NCI-H2196 treated with DMSO at 0.1 percent for 48 hours (cell line): ENCODE measurements at regions not wholly inside any gene's neighbourhood (a gene's known extent, or its start where the extent isn't known, plus 50 kb on each side); places are given as distances from the start of the nearest gene placed in this dataset.
"Not testable (repeated sequence)": the region's sequence is repeated elsewhere in the genome, so short reads cannot be mapped to it uniquely, and the experiment has no call there.

Source experiments
- DNase-seq: peaks from one replicate; lab custom pipeline; 2025; ENCODE audit not compliant: unreplicated experiment; lab: John Stamatoyannopoulos, UW

DNA sequence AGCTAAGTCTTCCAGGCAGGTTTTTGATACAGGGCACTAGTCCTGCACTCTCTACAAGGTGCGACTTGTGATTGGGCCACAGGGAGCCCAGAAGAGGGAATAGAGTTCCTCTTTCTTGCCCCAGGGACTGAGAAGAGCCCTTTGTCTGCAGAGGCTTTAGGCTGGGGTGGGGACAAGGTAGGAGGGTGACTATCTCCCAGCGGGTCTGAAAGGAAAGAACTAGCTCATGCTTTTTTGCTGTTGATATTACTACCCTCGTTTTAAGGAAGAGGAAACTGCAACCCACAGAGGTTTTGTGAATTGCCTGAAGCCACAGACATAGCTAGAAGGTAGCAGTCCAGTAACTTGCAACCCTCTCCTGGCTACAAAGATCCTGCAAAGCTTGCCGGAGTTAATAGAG is 615.2 kb downstream of the MATN1 start:
- DNase-seq: no peak

DNA sequence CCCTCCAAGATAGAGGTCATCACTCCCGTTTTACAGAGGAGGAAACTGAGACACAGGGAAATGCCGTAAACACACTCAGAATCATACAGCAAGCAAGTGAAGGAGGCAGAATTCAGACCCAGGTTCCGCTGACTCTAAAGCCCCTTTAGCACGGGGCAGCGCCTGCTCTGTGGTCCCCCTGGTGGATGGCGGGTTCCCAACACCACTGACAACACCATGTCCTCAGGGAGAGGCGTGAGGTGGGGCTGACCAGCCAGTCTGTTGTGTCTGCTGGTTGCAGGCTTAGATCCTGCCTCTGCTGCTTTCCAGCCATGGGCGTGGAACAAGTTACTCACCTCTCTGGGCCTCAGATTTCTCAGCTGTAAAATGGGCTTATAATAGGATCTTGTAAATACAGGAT is 617.3 kb downstream of the MATN1 start:
- DNase-seq: no peak

DNA sequence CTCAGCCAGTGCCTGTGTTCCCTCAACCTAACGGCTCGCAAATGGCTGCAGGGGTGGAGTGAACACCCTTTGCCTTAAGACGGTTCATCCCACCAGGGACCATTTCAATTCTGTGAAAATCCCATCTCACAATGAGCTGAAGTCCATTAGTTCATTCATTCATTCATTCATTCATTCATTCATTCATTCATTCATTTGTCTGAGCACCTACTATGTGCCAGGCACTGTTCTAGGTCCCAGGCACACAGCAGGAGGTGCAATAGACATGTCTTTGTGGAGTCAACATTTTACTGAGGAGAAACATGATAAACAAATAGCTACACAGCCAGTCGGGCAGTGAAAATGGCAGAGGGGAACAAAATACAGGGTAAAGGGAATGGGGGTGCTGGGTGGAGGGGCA is 618.8 kb downstream of the MATN1 start:
- no peak for DNase-seq

DNA sequence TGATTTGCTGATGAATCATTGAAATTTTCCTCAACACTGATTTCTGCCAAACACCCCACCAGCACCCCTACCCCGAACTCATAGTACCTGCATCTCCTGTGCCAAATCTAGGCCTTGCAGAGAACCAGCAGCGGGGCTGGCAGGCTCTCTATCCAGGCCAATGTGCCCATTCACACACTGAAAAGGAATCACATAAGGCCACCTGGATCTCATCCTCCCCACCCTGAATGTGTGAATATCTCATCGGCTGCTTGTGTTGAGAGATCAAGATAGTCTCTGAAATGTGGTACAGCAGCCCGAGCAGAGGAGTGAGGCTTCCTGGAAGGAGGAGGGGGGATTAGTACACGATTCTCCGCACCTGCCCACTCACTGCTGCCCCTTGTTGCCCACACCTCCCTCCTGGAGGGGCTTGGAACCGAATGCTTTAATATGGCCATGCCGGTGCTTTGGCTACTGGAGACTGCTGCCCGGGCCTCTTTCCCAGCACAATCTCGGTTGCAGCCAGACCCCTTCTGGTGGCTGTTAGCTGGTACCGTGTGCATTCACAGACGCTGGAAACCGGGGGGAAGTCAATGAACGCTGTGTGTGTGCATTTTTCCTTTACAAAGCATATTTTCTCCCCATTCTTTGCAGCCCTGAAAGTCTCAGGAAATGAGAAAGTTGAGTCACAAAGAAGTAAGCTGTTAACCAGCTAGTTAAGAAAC is 619.5 kb downstream of the MATN1 start:
- no peak for DNase-seq

DNA sequence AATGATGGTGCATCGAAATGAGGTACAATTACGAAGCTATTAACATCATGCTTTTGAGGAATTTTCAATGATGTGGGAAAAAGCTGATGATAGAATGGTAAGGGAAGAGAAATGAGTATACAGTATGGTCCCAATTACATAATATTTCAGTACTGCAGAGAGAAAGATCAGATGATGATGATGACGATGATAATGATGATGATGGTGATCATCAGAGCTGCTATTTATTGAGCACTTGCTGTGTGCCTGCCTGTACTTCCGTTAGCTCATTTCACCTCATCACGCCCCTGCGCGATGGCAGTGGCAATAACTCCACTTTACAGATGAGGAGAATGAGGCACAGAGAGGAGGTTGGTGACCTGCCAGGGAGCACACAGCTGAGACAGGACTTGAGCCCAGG is 620.8 kb downstream of the MATN1 start:
- DNase-seq: no peak

- no peak for DNase-seq
Observed at GRCh38 chr1:30101487-30102227, 621.7 kb downstream of the MATN1 start.

GRCh38 chr1:30101016-30101415 is 622.4 kb downstream of the MATN1 start:
- no peak for DNase-seq

GRCh38 chr1:30100524-30100862 is 622.9 kb downstream of the MATN1 start:
- DNase-seq: no peak

DNA sequence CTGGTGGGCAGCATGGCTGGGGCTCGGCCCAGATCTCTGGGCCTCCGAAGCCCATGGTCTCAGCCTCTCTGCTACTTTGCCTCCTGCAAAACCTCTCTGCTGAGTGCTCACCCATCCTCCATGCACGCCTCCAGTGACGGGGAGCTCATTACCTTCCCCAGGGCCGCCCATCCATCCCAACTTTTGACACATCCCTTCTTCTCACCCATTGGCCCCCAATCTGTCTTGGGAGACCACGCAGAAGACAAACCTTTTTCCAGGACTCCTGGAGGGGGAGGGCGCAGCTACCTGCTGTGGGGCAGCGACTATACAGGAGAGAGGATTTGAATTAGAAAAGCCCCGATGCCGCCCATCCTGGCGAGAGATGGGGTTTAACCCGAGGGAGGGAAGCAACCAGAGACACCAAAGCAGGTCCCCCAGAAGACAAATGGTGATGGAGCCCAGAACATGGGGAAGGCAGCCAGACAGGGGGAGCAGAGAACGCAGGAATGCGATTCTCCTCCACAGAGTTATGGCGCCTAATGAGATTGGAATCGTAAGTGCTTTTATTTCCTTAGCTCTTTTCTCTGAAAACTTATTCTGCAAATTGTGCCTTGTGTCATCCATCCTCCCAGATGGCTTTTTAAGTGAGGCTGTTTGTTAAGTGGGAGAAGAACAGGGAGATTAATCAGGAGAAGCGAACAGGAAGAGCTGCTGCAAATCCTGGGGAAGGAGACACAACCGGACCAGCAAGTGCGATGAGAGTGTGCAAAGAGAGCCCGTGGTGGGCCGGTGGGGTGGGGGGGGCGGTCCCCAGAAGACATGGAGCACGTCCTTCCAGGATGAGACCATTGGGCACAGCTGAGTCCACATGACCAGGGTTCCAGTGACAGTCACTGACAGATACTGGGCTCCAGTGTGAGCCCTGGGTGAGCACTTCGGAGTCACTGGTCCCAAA is 623.5 kb downstream of the MATN1 start:
- no peak for DNase-seq

DNA sequence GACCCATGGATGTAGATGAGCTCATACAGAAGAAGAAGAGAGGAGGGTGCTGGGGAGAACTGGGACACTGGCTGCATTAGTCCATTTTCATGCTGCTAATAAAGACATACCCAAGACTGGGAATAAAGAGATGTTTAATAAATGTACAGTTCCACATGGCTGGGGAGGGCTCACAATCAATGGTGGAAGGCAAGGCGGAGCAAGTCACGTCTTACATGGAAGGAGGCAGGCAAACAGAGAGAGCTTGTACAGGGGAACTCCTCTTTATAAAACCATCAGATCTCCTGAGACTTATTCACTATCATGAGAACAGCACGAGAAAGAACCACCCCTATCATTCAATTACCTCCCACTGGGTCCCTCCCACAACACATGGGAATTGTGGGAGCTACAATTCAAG is 625.5 kb downstream of the MATN1 start:
- not testable (repeated sequence) for DNase-seq

- DNase-seq: no peak
Observed at GRCh38 chr1:30095451-30096025, 627.8 kb downstream of the MATN1 start.

- no peak for DNase-seq
Observed at GRCh38 chr1:30095051-30095450, 628.3 kb downstream of the MATN1 start.

DNA sequence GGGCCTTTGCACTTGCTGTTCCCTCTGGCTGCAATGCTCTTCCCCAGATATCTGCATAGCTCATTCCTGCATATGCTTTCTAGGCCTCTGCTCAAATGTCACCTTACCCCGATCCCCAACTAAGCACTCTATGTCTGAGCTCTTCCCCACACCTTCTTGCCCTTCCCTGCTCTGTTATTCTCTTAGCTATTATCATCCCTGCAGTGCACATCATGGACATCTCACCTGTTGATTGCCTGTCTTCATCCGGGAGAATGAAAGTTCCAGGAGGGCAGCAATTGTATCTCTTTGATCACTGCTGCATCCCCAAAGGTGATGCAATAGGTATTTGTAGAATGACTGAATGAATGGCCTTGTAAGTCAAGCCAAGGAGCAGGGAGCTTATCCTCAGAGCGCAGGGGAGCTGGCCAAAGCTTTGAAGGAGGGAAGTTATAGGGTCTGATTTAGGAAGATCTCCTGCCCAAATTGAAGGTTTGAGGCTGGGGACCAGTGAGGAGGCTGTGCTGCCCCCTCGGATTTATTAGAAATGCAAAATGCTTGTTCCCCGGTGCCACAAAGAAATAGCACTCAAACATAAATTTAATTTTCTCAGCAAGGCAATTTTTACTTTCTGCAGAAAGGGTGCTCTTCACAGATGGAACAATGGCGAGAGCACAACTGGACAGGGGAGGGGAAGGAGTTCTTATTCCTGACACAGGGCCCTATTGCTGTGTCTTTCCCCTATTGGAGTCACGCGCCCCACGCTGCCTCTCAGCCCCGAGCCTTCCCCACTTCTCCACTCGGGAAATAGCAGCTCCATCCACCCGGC is 631.1 kb downstream of the MATN1 start:
- no peak for DNase-seq

- no peak for DNase-seq
Observed at GRCh38 chr1:30090162-30090820, 633.1 kb downstream of the MATN1 start.

- DNase-seq: peak; percentile 75
Observed at GRCh38 chr1:30089024-30089430, 634.4 kb downstream of the MATN1 start.

DNA sequence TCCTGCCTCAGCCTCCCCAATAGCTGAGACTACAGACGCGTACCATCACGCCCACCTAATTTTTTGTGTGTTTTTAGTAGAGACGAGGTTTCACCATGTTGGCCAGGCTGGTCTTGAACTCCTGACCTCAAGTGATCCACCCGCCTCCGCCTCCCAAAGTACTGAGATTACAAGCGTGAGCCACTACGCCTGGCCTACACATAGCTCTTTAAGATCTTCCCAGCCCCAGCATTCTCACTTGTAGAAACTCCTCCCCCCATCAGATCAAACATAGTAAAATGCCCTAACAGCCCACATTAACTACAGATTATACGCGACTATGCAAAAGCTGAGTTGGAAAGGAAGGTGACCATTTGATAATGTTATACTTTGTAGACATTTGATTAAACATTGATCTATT is 634.8 kb downstream of the MATN1 start:
- DNase-seq: peak; percentile 44

DNA sequence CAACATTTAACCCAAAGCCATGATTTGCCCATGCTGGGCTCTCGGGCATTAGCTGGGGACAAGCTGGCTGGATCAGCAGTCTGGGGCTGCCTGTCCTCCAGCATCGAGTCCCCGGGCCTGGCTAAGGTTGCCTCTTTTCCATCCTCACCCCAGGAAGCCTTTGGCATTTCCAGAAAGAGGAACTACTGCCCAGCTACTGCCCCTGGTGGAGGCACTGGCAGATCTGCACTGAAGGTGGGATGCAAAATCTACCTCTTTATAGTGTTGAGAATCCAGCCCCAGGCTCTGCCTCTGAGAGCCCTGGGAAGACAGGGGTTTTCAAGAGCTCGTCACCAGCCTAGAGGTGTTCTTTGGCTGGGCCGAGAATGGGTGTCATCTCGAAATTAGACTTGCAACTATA is 635.9 kb downstream of the MATN1 start:
- no peak for DNase-seq

- DNase-seq: no peak
Observed at GRCh38 chr1:30085811-30086770, 637.3 kb downstream of the MATN1 start.
